GM18858 (cell line): ENCODE measurements at regions not wholly inside any gene's neighbourhood (a gene's known extent, or its start where the extent isn't known, plus 50 kb on each side); places are given as distances from the start of the nearest gene placed in this dataset.

Experiments
- ATAC-seq: cut with Tn5 transposase; IDR thresholded peaks from one replicate; pipeline ENCODE4 v1.9.1; 2021; ENCODE audit not compliant: unreplicated experiment

DNA sequence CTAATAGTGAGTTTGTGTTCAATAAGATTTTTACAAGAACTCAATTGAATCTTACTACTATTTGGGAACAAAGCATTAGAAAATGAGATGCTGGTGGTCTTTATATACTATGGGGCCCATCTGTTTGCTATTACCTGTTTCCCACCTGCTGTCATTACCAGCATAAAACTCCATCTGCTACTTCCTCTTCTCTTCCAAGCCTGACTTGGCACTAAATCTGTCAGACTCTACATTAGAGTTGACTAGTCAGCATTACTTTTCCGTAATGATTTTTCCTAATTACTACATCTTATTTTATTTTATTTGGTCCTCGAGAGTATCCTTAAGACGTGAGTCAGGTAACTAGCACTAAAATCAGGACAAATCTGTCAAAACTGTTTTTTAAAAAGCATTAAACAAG, 68.1 kb upstream of the KRR1 start:
- no peak for ATAC-seq

DNA sequence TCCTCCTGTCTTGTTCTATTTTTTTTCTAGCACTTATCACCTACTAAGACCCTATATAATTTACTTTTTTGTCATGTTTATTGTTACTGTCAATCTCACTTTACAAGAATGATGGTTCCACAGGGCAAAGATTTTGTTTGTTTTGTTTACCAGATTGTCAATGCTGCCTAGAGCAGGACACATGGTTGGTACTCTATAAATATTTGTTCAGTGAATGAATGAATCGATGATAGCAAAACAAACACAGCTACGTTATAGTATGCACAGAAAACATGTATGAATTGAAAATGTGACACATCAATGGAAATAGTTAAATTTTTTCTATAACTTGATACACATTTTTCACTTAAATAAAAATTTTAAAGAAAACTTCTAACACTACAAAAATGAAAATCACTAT, 67.1 kb upstream of the KRR1 start:
- ATAC-seq, result no peak

DNA sequence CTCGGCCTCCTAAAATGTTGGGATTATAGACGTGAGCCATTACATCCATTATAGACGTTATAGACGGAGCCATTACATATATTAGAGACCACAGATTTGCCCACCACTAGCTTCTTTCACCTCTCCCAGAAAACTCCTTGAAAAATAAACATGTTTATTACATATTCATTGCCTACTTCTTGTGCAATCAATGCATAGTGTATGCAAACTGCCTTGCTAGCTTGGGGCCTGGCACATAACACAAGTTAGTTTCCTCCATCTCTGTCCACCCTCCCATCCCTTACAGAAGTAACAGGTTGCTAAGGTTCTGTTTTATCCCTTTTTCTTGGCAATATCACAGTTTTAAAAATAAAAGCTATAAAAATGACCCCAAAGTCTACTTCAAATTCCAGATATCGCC, 66.4 kb upstream of the KRR1 start:
- no peak for ATAC-seq

DNA sequence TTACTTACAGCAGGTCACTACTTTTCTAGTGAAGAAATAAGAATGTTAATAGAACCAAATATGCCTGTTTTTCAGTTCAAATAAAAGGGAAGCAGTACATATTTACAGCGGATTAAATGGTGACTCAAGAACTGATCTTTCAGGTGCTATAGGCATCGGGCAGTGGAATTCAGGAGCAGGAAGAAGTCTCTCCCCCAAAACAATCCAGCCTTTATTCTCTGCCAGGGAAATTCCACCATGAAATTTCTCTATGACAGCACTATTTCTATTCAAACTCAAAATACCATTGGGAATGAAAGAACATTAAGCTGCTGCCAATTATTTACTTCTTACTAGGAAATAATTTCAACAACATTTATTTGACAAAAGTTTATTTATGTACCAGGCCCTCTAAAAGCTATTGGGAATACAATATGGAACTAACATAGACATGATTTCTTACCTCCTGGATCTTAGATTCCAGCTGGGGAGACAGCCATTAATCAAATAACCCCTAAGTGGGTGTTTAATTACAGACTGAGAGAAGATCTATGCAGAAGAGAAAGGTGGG, 60.3 kb upstream of the KRR1 start:
- no peak for ATAC-seq

DNA sequence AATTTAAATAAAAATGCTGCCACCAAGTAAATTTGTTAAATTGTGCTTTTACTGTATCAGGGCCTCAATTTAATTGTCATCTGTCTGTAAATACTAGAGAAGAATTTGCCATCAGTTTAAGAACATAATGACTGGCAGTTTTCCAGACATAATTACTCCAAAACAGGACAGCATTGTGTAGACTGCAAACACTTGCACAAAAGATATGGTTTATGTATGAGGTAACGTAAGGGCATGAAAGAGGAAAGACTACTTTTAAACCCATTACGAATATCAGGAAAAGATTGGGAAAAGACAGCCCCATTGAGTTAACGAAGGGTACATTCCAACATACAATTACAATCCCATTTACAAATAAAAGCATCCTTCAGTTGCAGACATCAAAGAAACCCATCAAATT, 59.8 kb upstream of the KRR1 start:
- no peak for ATAC-seq

DNA sequence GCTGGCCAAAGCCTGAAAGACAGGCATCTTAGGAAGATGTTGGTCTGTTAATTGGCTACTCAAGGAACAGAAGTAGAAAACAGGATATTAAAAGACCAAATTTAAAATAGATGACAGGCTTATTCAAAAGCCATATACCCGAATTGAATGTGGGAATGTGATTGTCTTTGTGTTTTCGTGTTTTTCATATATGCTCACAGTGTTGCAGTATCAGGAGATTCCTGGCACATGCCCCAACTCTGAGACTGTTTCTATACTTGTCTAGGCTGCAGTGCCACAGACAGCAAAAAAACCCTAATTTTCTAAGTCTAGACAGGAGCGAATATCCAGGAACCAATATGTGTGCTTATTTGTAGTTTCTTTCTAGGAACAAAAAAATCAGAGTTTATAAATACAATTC, 57.4 kb upstream of the KRR1 start:
- no peak for ATAC-seq

DNA sequence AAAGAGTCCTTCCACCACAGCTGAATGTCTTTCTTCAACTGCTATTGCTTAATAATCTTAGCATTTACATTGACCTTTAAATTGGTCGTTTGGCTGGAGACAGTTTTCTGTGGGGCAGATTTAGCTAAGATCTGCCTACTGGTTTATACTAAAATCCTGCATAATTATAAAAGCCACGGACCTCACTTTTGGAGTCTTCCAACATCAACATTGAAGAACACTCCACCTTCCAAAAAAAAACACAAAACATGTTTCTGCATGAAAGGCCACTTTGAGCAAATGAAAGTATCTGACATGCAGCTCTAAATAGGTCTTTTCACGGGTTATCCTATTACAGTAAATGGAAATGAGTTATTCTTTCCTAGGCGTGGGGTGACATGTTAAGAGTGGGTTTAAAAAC, 57.0 kb upstream of the KRR1 start:
- ATAC-seq, result no peak

DNA sequence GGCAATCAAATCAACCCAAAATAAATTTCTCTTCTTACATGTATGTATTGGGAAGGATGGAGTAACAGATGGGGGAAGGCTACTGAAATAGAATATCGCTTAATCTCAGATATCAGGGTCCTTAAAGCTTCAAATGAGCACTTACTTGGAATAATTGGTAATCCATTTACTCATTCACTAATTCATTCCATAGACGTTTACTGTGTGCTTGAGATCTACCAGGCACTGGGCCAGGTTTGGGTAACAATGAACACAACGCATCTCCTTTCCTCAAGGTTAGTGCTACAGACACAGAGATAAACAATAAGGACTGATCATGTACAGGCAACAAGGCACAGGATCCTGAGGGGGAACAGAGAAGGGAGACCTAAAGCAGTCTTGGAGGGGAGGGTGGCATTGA, 54.4 kb upstream of the KRR1 start:
- no peak for ATAC-seq

DNA sequence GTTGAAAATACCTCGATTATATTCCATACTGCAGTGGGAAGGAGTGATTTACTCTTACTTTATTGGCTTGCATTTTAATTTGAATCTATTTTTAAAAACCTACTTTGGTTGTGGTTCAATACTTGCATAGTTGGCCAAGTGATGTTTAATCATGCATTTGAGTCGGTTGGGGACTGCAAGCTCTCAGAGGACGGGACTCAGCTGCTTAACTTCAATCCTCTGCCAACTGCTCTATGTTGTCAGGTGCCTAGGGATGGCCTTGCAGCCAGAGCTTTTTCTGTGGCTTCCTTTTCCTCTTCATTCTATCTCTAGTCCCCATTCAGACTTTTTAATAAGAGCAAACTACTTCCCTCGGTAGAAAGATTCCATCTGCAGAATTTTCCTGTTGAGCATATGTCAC, 53.4 kb upstream of the KRR1 start:
- no peak for ATAC-seq

DNA sequence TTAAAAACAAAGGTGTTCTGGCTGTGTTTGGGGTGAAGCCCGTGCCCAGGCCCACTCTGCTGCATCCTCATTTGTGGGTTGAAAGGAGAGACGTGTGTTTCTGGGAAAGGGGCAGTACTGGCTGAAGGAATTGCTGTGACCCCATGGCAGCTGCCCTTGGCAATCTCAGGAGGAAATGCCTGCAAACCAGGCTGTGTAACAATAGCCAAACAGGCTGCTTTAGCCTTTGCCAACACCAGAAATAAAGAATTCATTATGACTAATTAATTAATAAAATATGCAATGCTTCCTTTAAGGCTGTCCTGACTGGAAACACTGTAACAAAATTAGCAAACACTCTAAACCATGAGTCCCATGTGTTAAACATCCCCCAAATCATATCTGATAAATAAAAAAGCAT, 53.0 kb upstream of the KRR1 start:
- ATAC-seq, result no peak

DNA sequence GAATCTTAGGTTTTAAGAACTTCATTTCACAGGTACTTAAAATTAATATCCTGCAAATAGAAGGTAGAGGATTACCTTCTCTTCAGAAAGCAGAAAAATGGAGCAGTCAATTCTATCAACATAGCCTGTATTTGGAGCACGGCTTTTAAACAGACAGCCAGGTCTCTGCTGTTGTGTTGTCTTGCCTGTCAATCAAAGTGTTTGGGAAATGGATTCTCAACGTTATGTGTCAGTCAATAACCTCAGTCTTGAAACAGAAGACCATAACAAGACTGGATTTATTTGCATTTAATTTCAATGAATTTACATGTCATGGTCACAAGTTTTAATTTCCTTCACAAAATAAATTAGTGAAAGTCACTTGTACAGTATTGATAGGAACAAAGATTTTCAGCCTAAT, 51.9 kb upstream of the KRR1 start:
- ATAC-seq, result no peak

DNA sequence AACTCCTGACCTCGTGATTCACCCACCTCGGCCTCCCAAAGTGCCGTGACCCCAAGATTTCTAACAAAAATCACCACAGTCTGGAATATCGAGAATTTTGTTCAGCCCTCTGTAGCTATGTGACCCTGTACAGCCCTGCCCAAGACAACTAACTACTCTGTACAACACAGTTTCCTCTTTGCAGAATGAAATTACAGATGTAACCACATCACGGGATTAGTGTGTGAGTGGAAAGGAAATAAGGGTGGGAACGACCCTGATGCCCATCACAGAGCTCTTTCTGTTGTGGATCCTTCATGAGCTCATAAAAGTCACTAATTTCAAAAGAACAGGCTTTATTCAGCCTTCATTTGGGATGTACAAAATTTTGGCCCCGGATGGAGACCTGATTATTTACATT, 50.5 kb upstream of the KRR1 start:
- no peak for ATAC-seq
